ENCODE measurements at regions not wholly inside any gene's neighbourhood (a gene's known extent, or its start where the extent isn't known, plus 50 kb on each side); places are given as distances from the start of the nearest gene placed in this dataset.

GRCh38 chr9:129343424-129344375, 165.6 kb upstream of the IER5L start:
- H3K4me3 ChIP-seq (ENCODE audit: low read length), result no peak overlapping the region
- DNase-seq (ENCODE audit: low read depth), result no peak

GRCh38 chr9:129342591-129343423, 164.7 kb upstream of the IER5L start:
- no peak for TF ChIP-seq CTCF (conservative IDR thresholded peaks at IDR 0.05; ENCODE audit: low read length)
- no peak overlapping the region for H3K4me3 ChIP-seq (ENCODE audit: low read length)
- DNase-seq (ENCODE audit: low read depth), result no peak

More at GRCh38 chr9:129343424-129344375, 165.6 kb upstream of the IER5L start:
- TF ChIP-seq CTCF (conservative IDR thresholded peaks at IDR 0.05; ENCODE audit: low read length), result no peak; the same call in 1 of the 2 replicates

- TF ChIP-seq CTCF (conservative IDR thresholded peaks at IDR 0.05; ENCODE audit: low read length), result no peak
- no peak for DNase-seq (ENCODE audit: low read depth)
- no peak overlapping the region for H3K4me3 ChIP-seq (ENCODE audit: low read length)
These were observed 163.9 kb upstream of the IER5L start for GRCh38 chr9:129341987-129342348.

GRCh38 chr9:129341171-129341986, 163.3 kb upstream of the IER5L start:
- TF ChIP-seq CTCF (conservative IDR thresholded peaks at IDR 0.05; ENCODE audit: low read length), result no peak
- no peak for DNase-seq (ENCODE audit: low read depth)
- no peak overlapping the region for H3K4me3 ChIP-seq (ENCODE audit: low read length)

GRCh38 chr9:129340427-129341170, 162.5 kb upstream of the IER5L start:
- no peak for TF ChIP-seq CTCF (conservative IDR thresholded peaks at IDR 0.05; ENCODE audit: low read length)
- DNase-seq (ENCODE audit: low read depth), result no peak
- no peak overlapping the region for H3K4me3 ChIP-seq (ENCODE audit: low read length)

- peak overlapping the region; percentile 29; the same call in 1 of the 2 replicates for H3K4me3 ChIP-seq (ENCODE audit: low read length)
- DNase-seq (ENCODE audit: low read depth), result no peak
- TF ChIP-seq CTCF (conservative IDR thresholded peaks at IDR 0.05; ENCODE audit: low read length), result no peak
These were observed 161.6 kb upstream of the IER5L start for GRCh38 chr9:129339539-129340157.
